HCT116 (cell line): ENCODE measurements at regions not wholly inside any gene's neighbourhood (a gene's known extent, or its start where the extent isn't known, plus 50 kb on each side); places are given as distances from the start of the nearest gene placed in this dataset.

ENCODE experiments used
- ATAC-seq: fragments of 200-7000 bp; cut with Tn5 transposase; 2 replicates; pipeline ENCODE4 v1.9.1; 2020; ENCODE audit warnings: mild to moderate bottlenecking, moderate library complexity
- BruUV-seq: library from RNA; stranded (reverse); fragments of 400-500 nt; replicated peaks from 2 replicates; lab custom pipeline; 2021; lab: Mats Ljungman, UMichigan
- CTCF ChIA-PET: fragments of 300-600 bp; sonication (Branson Sonifier 250); formaldehyde crosslinking; loops from one replicate; lab custom pipeline; 2021; ENCODE audit warnings: antibody characterized with exemption; lab: Charles Lee
- POLR2A ChIA-PET: fragments of 300-600, 350-600 bp; sonication (Branson Sonifier 250); formaldehyde crosslinking; loops from one replicate; lab custom pipeline; 2021; ENCODE audit warnings: antibody characterized with exemption; lab: Charles Lee
- RAD21 ChIA-PET, 2 experiments: fragments of 300-600 bp; sonication (Branson Sonifier 250); formaldehyde crosslinking; loops; one replicate each; lab custom pipeline; 2023; ENCODE audit warnings: low total read pairs in 2 of 2; ENCODE audit not compliant: uncharacterized antibody in 2 of 2, unreplicated experiment in 2 of 2, low non-redundant PET in 1 of 2; lab: Charles Lee
- DNase-seq: peaks from one replicate; pipeline ENCODE4 v3.0.0-alpha.2; 2010; ENCODE audit warnings: low read depth, low spot score
- H2AFZ ChIP-seq: fragments of 200-600 bp; shearing (Covaris generic), sonication (generic); 2 replicates; pipeline ENCODE4 v1.6.1; 2017; ENCODE audit warnings: low read depth, mixed run types, mixed read lengths, antibody characterized with exemption, low read length; ENCODE audit not compliant: poor library complexity, severe bottlenecking
- H3K27ac ChIP-seq: 2 replicates; pipeline ENCODE4 v1.5.1; 2012; ENCODE audit warnings: low read depth, low read length
- H3K27me3 ChIP-seq: fragments of 200-600 bp; sonication (generic); 2 replicates; pipeline ENCODE4 v1.6.1; 2016; ENCODE audit warnings: mixed run types, low read length, mixed read lengths; ENCODE audit not compliant: insufficient read depth
- H3K36me3 ChIP-seq, 2 experiments: fragments of 200-500 bp in 1 of 2; fragments of 200-600 bp in 1 of 2; sonication (Bioruptor generic) in 1 of 2; sonication (generic) in 1 of 2; 2 replicates each; pipeline versions ENCODE4 v1.5.1 to v1.6.1; 2014 to 2016; ENCODE audit warnings: low read length in 2 of 2, inconsistent platforms in 1 of 2, mixed read lengths in 1 of 2, mixed run types in 1 of 2; ENCODE audit not compliant: insufficient read depth in 2 of 2, control insufficient read depth in 1 of 2
- H3K4me1 ChIP-seq, 2 experiments: fragments of 200-600 bp in 1 of 2; sonication (generic) in 1 of 2; 2 replicates each; pipeline versions ENCODE4 v1.5.1 to v1.6.1; 2012 to 2017; ENCODE audit warnings: low read length in 2 of 2, inconsistent platforms in 1 of 2, mild to moderate bottlenecking in 1 of 2, mixed read lengths in 1 of 2, mixed run types in 1 of 2, moderate library complexity in 1 of 2; ENCODE audit not compliant: insufficient read depth in 2 of 2, control insufficient read depth in 1 of 2
- H3K4me2 ChIP-seq: fragments of 200-600 bp; sonication (generic); 2 replicates; pipeline ENCODE4 v1.6.1; 2017; ENCODE audit warnings: mixed run types, low read length, mixed read lengths
- H3K4me3 ChIP-seq, 2 experiments: fragments of 200-600 bp in 1 of 2; sonication (generic) in 1 of 2; replicated peaks in 1 of 2; 2 replicates each; pipeline ENCODE4 v1.5.1; 2011 to 2016; ENCODE audit warnings: low read length in 2 of 2, control low read depth in 1 of 2, low read depth in 1 of 2, mild to moderate bottlenecking in 1 of 2, mixed read lengths in 1 of 2, mixed run types in 1 of 2
- H3K79me2 ChIP-seq: fragments of 200-600 bp; sonication (generic); 2 replicates; pipeline ENCODE4 v1.6.1; 2017; ENCODE audit warnings: mild to moderate bottlenecking, mixed run types, low read length, moderate library complexity, mixed read lengths; ENCODE audit not compliant: insufficient read depth
- H3K9ac ChIP-seq: fragments of 200-600 bp; sonication (generic); 2 replicates; pipeline ENCODE4 v1.6.1; 2016; ENCODE audit warnings: low read length, mixed read lengths
- H3K9me2 ChIP-seq: fragments of 200-600 bp; sonication (generic), shearing (Covaris generic); 2 replicates; pipeline ENCODE4 v1.6.1; 2017; ENCODE audit warnings: mixed run types, mild to moderate bottlenecking, moderate library complexity; ENCODE audit not compliant: insufficient read depth
- H3K9me3 ChIP-seq, 2 experiments: fragments of 200-500 bp in 1 of 2; fragments of 200-600 bp in 1 of 2; sonication (Bioruptor generic) in 1 of 2; sonication (generic) in 1 of 2; 2 replicates each; pipeline ENCODE4 v1.6.1; 2014 to 2017; ENCODE audit warnings: low read length in 2 of 2, mixed read lengths in 2 of 2, inconsistent platforms in 1 of 2, low read depth in 1 of 2, mild to moderate bottlenecking in 1 of 2, mixed run types in 1 of 2, moderate library complexity in 1 of 2; ENCODE audit not compliant: control insufficient read depth in 1 of 2, insufficient read depth in 1 of 2
- H4K20me1 ChIP-seq: fragments of 200-600 bp; sonication (generic), shearing (Covaris generic); 2 replicates; pipeline ENCODE4 v1.6.1; 2017; ENCODE audit warnings: mixed run types, mild to moderate bottlenecking, moderate library complexity; ENCODE audit not compliant: insufficient read depth
- ATF3 ChIP-seq: IDR thresholded peaks from 2 replicates; pipeline ENCODE4 v1.6.1; 2012
- CEBPB ChIP-seq: IDR thresholded peaks from 2 replicates; pipeline ENCODE4 v1.6.1; 2012; ENCODE audit warnings: low read depth
- EZH2phosphoT487 ChIP-seq: fragments of 200-600 bp; IDR thresholded peaks from 2 replicates; pipeline ENCODE4 v1.6.1; 2018; ENCODE audit warnings: antibody characterized with exemption, borderline replicate concordance
- FOSL1 ChIP-seq: IDR thresholded peaks from 2 replicates; pipeline ENCODE4 v1.6.1; 2012; ENCODE audit warnings: low read depth
- JUND ChIP-seq: IDR thresholded peaks from 2 replicates; pipeline ENCODE4 v1.6.1; 2012
- POLR2A ChIP-seq: IDR thresholded peaks from 2 replicates; pipeline ENCODE4 v1.7.0; 2011; ENCODE audit warnings: borderline replicate concordance; ENCODE audit not compliant: insufficient read depth, insufficient read length; ENCODE audit errors: extremely low read depth
- POLR2AphosphoS5 ChIP-seq: IDR thresholded peaks from 2 replicates; pipeline ENCODE4 v1.6.1; 2011; ENCODE audit warnings: mild to moderate bottlenecking, low read depth, low read length, moderate library complexity
- RAD21 ChIP-seq: IDR thresholded peaks from 2 replicates; pipeline ENCODE4 v1.6.1; 2012; ENCODE audit warnings: low read depth, mild to moderate bottlenecking
- TCF7L2 ChIP-seq: IDR thresholded peaks from 2 replicates; pipeline ENCODE4 v1.7.0; 2011; ENCODE audit warnings: borderline replicate concordance, inconsistent platforms; ENCODE audit not compliant: insufficient read depth, insufficient read length; ENCODE audit errors: extremely low read depth
- YY1 ChIP-seq: IDR thresholded peaks from 2 replicates; pipeline ENCODE4 v1.6.1; 2011; ENCODE audit warnings: low read length, low read depth, moderate library complexity, mild to moderate bottlenecking; ENCODE audit not compliant: insufficient replicate concordance; ENCODE audit errors: extremely low read depth
- ZFX ChIP-seq: fragments of 450-650 bp; IDR thresholded peaks from 2 replicates; pipeline ENCODE4 v1.6.1; 2017
- ZNF274 ChIP-seq: fragments of 200-500 bp; sonication (Bioruptor generic); IDR thresholded peaks from 2 replicates; pipeline ENCODE4 v1.6.1; 2014; ENCODE audit warnings: mild to moderate bottlenecking, low read depth, low read length, inconsistent platforms
- intact Hi-C: fragments of 100-400 bp; cut with micrococcal nuclease; formaldehyde crosslinking; loops from 2 replicates; pipeline ENCODE4 v1.10.0; 2022
- TF ChIP-seq, protein P1 (sequence below): IDR thresholded peaks from 2 replicates; pipeline ENCODE4 v1.6.1; 2012

DNA sequence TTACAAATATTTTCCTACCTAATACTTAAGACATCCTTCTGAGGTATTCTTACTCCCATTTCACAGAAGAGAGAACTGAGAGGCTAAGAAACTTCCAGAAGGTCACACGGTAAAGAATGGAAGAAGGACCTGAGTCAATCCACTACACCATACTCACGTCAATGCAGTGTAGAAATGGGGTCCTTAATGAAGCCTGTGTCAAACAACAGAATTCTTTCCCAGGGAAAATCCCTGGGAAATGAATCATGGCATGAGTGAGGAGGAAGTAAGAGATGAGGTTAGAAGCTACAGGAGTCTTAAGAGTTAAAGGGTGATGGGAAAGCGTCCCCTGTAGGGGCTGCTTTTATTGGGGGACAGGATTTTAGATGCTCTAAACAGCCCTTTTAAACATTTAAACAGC, 147.9 kb downstream of the C11orf91 start:
- Histone ChIP-seq H3K9ac (no peak overlapping the region), H3K9me3 (no peaks in the 10 kb centered on the region), H3K4me2 (no peak overlapping the region), H2AFZ (no peak overlapping the region), H3K27me3 (no peaks in the 10 kb centered on the region), H3K4me3 (no peak overlapping the region), H4K20me1 (no peaks in the 10 kb centered on the region), H3K9me2 (no peaks in the 10 kb centered on the region), H3K36me3 (no peaks in the 10 kb centered on the region), H3K4me1 (peaks cover 0 to 23% of the 10 kb centered on the region in 2 experiments; a peak in 3 of 4 replicates), H3K79me2 (no peaks in the 10 kb centered on the region), H3K27ac (no peak overlapping the region)
- intact Hi-C loops = no loop called here
- RAD21 ChIA-PET = no interaction called here
- BruUV-seq = no TSS peak
- POLR2A ChIA-PET = no interaction called here
- no peak for TF ChIP-seq ATF3
- no peak for TF ChIP-seq POLR2A
- TF ChIP-seq YY1 = no peak
- CTCF ChIA-PET = interaction anchor here (1.0 kb wide), 1 partner anchor 9 kb away, joined by 3 read pairs; no protein-coding TSS in a partner anchor
- ATAC-seq (no peak), DNase-seq (no peak)

DNA sequence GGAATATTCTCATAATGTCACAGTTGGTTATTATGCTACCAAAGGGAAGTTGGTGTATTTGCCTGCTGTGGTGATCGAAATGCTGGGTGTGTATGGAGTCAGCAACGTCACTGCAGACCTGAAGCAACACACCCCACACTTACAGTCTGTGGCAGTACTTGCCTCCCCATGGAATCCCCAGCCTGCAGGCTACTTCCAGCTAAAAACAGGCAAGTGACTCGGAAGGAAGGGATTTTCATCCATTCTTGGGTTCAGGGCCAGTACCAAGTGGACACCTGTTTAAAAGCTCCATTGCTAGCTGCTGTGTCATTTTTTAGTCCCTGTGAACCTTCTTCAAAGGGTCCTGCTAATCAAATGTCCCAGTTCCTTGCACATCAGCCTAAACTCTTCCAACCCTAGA, 149.6 kb downstream of the C11orf91 start:
- Histone ChIP-seq H4K20me1 (no peaks in the 10 kb centered on the region), H3K4me2 (no peak overlapping the region), H3K27ac (no peak overlapping the region), H3K4me3 (no peak overlapping the region), H2AFZ (no peak overlapping the region), H3K9ac (no peak overlapping the region), H3K36me3 (no peaks in the 10 kb centered on the region), H3K27me3 (no peaks in the 10 kb centered on the region), H3K79me2 (no peaks in the 10 kb centered on the region), H3K9me3 (no peaks in the 10 kb centered on the region), H3K4me1 (peaks cover 0 to 6% of the 10 kb centered on the region in 2 experiments; a peak in 2 of 4 replicates), H3K9me2 (no peaks in the 10 kb centered on the region)
- BruUV-seq = no TSS peak
- ChIA-PET CTCF (no interaction called here), POLR2A (no interaction called here), RAD21 (no interaction called here)
- ATAC-seq (no peak), DNase-seq (no peak)
- intact Hi-C loops = no loop called here
- TF ChIP-seq CEBPB (no peak), RAD21 (no peak), POLR2A (no peak), POLR2AphosphoS5 (no peak), EZH2phosphoT487 (no peak), ZNF274 (no peak), TCF7L2 (no peak), JUND (no peak), ZFX (no peak), FOSL1 (no peak), ATF3 (no peak)
- TF ChIP-seq, protein P1, sequence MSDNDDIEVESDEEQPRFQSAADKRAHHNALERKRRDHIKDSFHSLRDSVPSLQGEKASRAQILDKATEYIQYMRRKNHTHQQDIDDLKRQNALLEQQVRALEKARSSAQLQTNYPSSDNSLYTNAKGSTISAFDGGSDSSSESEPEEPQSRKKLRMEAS = no peak
